Left colon (tissue), 2 donors: ENCODE measurements at regions not wholly inside any gene's neighbourhood (a gene's known extent, or its start where the extent isn't known, plus 50 kb on each side); places are given as distances from the start of the nearest gene placed in this dataset.
A peak's percentile ranks its signal among the peaks of the same experiment; 100 is the strongest.

ENCODE experiments used
- ATAC-seq: fragments of 200-7000 bp; cut with Tn5 transposase; one replicate; pipeline ENCODE4 v1.9.1; 2020; ENCODE audit warnings: mild to moderate bottlenecking, moderate library complexity
- DNase-seq, 2 donors: peaks; one replicate each; pipeline ENCODE4 v3.0.0-alpha.2; 2020
- intact Hi-C, 2 donors: fragments of 100-400 bp; cut with DNase I in 1 of 2; cut with micrococcal nuclease in 1 of 2; formaldehyde crosslinking; loops; one replicate each; pipeline versions ENCODE4 v1.11.2 to v1.14.0; 2022; cut with DNase I, micrococcal nuclease
- donor health status: DM: no; HTN: no; CAD: no.
- donor health status: DM: yes; HTN: yes; CAD: no.

GRCh38 chr9:119027901-119028699 lies 341.1 kb downstream of the BRINP1 start:
- intact Hi-C loops, result no loop called here
- ATAC-seq, result no peak

DNA sequence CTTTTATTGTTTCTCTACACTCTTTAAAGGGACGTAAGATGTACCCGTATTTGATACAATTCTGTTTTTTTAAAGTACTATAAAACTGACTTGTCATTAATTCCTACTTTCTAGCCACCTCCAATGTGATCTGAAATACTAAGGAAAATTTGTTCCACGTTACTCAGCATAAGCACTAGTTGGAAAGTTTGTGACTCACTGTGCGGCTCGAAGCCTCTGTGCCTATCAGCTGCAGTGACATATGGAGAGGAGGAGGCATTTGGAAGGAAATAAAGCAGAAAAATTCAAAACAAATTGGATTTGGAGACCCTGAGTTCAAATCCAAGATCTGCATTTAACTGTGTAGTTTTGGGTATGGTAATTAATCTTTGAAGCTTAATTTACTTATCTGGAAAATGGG lies 339.3 kb downstream of the BRINP1 start:
- DNase-seq (no peak), ATAC-seq (no peak)
- intact Hi-C loops, result no loop called here

More at GRCh38 chr9:119027901-119028699, 341.1 kb downstream of the BRINP1 start:
- DNase-seq, result no peak

DNA sequence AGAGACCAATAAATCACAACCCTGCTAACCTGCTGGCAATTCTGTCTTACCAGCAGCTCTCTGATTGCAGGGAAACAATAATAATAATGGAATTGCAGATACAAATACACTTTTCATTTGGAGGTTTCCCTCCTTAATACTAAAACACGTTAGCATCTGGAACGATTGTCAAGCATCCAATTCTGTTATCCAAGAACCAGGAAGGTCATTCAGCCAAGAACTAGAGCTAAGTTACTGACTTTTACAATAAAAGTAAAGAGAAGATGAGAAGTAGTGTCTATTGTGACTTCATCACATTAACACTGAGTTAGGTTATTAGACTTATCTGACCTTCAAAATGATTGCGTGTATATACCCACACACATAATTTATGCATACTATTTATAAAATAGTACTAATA lies 335.6 kb downstream of the BRINP1 start:
- intact Hi-C loops, result no loop called here
- ATAC-seq (no peak), DNase-seq (no peak)

DNA sequence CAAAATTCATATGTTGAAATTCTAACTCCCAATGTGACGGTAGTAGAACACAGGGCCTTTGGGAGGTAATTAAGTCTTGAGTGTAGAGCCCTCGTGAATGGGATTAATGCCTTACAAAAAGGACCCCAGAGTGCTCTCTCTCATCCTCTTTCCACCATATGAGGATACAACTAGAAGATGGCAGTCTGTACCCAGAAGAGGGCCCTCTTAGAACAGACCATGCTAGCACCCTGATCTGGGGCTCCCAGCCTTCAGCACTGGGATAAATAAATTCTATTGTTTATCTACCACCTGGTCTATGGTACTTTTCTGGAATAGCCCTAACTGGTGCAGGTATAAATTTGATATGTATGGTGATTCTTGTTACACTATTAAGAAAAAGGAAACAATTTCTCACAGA lies 332.3 kb downstream of the BRINP1 start:
- intact Hi-C loops, result no loop called here
- no peak for ATAC-seq
- DNase-seq, result no peak

- ATAC-seq (no peak), DNase-seq (no peak)
- intact Hi-C loops, result no loop called here
These were observed 325.2 kb downstream of the BRINP1 start for GRCh38 chr9:119043996-119044395.

DNA sequence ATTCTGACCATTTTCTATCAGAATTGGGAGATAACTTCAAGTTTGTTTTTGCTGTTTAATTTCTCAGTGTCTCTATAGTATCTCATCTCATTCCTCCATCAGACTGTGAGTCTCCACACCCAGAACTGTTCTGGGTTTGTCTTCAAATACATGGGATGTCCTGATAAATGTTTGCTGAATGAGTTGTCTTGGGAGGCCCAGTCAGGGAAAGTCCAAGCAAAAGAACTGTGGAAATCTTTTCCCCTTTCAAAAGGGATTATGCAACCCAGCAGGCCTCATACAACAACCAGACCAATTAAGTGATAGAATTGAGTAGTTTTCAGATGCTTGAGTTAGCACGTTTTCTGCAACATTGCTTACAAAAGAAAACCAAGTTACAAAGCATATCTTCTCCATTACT lies 324.4 kb downstream of the BRINP1 start:
- intact Hi-C loops, result no loop called here
- ATAC-seq (no peak), DNase-seq (no peak)

DNA sequence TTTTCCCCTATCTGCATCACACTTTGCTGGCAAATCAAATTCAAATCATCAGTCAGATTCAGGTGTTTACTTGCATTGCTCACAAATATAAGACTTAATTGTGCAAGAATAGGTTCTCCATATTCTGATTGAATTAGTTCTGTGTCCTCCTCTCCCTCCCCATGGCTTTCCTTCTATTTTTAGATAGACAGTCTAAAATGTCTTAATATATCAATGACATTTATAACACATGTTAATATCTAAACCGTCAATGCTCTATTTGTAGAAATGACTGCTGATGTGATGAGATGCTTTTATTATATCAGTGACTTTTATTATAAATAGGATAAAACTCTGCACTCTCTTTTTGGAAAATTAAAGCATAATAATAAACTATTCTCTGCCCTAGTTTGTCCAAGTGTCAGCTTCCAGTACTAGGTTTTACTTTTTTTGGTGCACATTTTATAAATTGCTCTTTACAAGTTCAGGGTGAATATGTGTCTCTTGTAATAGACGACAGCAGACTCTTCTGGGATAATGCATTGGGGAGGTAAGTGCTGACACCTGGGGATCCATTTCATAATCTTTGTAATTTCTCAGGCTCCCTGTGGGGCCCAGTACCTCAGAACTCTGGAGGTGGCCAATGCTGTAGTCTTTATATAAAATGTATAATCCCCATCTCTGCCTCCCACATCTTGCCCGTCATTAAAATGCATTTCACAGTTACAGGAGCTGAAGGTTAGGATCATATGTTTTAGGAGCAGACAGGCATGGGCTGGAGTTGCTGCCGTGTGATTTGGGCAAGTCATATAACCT lies 321.5 kb downstream of the BRINP1 start:
- intact Hi-C loops, result no loop called here
- no peak for DNase-seq
- no peak for ATAC-seq

GRCh38 chr9:119050281-119050680 lies 319.0 kb downstream of the BRINP1 start:
- ATAC-seq, result no peak
- intact Hi-C loops, result no loop called here
- no peak for DNase-seq

DNA sequence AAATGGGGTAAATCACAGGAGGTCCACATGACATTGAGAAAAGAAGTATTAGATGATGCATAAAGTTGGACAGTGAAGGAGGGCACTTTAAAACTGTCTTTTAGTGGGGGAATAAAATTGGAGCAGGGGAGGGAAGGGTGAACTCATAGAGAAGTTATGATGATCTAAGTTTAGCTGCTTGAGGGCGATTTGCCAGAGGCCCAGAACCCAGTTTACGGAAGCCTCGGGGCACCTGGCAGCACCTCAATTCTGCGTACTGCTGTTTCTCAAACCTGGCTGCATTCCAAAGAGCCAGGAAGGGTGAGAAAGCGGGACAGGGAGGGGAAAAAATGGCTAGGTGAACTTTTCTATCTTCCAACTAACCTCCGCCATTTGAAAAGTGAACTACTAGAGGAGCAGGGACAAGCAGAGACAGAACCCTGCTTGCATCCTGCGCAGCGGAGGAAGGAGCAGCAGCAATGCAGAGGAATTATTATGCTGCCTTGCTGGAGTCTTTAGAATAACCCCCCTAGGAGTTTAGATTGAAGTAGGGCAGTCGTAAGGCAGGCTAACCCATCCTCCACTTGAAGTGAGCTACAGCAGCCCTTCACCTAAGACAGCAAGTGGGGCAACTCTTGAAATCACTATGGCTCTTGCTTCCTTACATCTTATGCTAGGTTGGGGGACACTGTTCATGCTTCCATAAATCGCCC lies 316.8 kb downstream of the BRINP1 start:
- DNase-seq (peak in 1 of 2 donors; percentile 26), ATAC-seq (no peak)
- intact Hi-C loops, result no loop called here

GRCh38 chr9:119053070-119053469 lies 316.2 kb downstream of the BRINP1 start:
- intact Hi-C loops, result no loop called here
- ATAC-seq (no peak), DNase-seq (no peak)

DNA sequence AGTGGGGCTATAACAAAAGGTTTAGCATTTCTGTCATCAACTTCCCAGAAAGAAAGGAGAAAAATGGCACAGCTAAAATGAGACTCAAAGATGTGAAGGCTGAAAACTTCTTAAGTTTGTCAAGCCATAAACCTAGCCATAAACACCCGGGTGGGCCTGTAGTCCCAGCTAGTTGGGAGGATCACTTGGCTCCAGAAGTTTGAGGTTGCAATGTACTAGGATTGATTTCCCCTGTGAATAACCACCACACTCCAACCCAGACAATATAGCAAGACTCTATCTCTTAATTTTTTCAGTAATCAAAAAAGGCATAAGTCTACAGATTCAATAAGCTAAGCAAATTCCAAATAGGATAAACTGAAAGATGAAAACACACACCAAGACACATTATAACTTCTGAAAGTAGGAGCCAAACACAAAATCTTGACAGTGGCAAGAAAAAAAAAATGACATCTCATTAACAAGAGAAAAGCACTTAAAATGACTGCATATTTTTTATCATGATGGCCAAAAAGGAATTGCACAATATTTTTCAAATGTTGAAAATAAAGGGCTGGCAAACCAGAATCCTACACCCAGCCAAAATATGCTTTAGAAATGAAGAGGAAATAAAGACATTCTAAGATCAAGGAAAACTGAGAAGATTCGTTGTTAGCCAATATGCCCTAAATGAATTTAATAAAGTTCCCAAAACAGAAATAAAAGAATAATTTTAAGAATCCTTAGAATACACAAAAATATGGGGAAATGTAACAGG lies 308.4 kb downstream of the BRINP1 start:
- ATAC-seq, result no peak
- DNase-seq, result no peak

DNA sequence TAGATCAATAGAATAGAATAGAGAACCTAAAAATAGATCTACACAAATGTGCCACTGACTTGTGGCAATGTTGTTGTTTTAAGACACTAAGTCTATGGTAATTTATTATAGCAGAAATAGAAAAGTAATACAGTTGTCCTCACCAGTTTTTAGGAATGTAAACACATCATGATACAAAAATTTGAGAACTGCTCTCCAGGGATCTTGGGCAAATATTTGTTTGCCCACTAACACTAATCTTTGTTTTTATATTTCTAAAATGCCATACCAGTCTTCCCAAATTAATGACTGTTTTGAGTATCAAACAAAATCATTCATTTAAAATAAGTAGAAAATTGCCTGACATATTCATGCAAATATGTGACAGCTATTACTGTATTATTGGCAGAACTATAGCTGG lies 297.6 kb downstream of the BRINP1 start:
- ATAC-seq (no peak), DNase-seq (no peak)
- intact Hi-C loops, result no loop called here

More for the DNA sequence above, 308.4 kb downstream of the BRINP1 start:
- intact Hi-C loops, result no loop called here

DNA sequence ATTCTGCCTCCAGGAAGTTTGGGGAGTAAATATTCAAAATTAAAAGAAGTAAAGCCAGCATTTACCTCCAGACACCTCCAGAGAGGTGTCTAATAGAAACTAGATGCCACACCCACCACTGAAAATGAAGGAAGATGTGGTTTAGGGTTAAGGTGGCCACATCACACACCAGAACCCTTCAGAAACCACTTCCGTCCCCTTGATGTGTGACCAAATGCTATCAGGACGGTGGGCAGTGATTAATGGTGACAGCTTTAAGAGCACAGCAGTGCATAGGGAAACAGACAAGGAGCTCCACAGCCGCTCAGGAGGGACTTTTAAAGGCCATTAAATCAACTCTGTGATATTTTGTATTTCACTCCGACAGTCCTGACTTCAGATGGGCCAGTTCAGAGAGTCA lies 295.2 kb downstream of the BRINP1 start:
- intact Hi-C loops, result no loop called here
- no peak for ATAC-seq
- no peak for DNase-seq

DNA sequence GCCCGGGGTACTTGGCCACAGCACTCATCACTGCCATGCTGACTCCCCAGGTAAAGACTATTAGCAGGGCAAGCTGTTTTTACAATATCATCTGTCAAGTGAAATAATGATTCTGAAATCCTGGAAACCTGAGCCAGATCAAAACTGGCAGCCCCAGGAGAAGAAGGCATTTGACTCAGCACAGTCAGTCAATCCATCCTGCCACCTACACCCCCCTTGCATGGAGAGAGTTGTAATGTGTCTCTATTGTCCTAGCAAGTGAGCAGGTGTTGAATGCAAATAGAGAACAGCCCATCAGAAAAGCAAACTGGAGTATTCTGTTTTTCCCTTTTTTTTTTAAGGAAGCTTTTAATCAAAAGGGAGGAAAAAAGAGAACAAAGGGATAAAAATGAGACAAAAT lies 291.2 kb downstream of the BRINP1 start:
- ATAC-seq (no peak), DNase-seq (no peak)
- intact Hi-C loops, result no loop called here

- intact Hi-C loops, result no loop called here
- DNase-seq (no peak), ATAC-seq (no peak)
These were observed 285.6 kb downstream of the BRINP1 start for GRCh38 chr9:119083673-119084072.

DNA sequence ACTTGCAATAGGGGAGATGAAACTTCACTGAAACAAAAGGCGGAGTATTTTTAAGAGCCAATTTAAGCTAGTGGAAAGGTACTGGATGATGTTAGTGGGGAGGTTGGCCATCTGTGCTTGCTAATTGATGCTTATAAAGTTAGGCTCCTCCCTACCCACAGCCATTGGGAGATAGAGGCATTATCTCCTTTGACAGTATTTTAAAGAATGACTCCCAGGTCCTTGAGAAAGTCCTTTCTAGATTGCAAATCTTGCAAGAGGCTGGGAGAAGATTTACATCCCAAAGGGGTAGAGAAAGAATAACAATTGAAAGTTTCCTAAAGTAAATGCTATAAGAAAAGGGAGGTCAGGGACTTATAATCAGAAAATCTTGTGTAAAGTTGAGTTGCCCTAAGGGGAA lies 282.6 kb downstream of the BRINP1 start:
- intact Hi-C loops, result no loop called here
- no peak for ATAC-seq
- no peak for DNase-seq

GRCh38 chr9:119088002-119088547 lies 281.2 kb downstream of the BRINP1 start:
- intact Hi-C loops, result no loop called here
- ATAC-seq (no peak), DNase-seq (no peak)

GRCh38 chr9:119091074-119091473 lies 278.2 kb downstream of the BRINP1 start:
- DNase-seq (no peak), ATAC-seq (no peak)

DNA sequence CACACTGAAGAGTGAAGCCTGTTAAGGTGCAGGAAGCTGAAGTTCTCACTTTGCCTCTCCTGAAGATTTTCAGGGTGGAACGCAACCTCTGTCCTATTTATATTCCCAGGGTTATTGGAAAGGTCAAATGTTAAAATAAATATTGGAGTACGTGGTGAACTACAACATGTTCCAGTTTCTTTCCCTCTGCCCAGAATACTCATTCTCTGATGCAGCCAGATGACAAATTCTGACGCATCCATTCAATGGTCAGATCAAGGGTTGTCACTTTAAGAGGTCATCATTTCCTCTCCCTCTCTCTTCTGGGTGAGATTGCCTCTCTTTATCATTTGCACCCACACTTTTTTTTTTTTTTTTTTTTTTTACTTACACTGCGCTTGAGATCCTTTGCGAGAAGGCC lies 277.1 kb downstream of the BRINP1 start:
- DNase-seq, result no peak

More at GRCh38 chr9:119091074-119091473, 278.2 kb downstream of the BRINP1 start:
- intact Hi-C loops, result no loop called here

More for the DNA sequence above, 277.1 kb downstream of the BRINP1 start:
- ATAC-seq, result no peak
- intact Hi-C loops, result no loop called here
